ENCODE measurements at regions not wholly inside any gene's neighbourhood (a gene's known extent, or its start where the extent isn't known, plus 50 kb on each side); places are given as distances from the start of the nearest gene placed in this dataset.

DNA sequence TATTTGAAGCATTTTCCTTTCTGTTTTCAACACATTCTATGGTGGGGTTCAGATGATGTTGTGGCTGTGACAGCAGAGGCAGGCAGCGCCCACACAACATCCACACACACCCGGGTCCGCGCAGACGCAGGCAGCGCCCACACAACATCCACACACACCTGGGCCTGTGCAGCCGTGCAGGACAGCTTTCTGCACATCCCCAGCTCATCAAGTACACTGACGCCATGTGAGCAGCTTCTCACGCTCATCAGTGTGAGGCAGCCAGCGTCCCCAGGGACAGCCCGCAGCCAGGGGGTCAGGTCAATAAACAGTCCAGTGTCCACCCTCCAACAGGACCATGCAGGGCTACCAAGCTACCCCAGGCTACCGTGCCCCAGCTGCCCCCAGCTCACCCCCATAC, 272.8 kb upstream of the TCERG1L start:
- H3K4me3 ChIP-seq: no peak overlapping the region
- no peaks in the 10 kb centered on the region for H3K9me3 ChIP-seq
- no peaks in the 10 kb centered on the region for H3K4me1 ChIP-seq (ENCODE audit: control insufficient read depth in 1 of 2, low read depth in 2 of 2)
- TF ChIP-seq, protein P1, sequence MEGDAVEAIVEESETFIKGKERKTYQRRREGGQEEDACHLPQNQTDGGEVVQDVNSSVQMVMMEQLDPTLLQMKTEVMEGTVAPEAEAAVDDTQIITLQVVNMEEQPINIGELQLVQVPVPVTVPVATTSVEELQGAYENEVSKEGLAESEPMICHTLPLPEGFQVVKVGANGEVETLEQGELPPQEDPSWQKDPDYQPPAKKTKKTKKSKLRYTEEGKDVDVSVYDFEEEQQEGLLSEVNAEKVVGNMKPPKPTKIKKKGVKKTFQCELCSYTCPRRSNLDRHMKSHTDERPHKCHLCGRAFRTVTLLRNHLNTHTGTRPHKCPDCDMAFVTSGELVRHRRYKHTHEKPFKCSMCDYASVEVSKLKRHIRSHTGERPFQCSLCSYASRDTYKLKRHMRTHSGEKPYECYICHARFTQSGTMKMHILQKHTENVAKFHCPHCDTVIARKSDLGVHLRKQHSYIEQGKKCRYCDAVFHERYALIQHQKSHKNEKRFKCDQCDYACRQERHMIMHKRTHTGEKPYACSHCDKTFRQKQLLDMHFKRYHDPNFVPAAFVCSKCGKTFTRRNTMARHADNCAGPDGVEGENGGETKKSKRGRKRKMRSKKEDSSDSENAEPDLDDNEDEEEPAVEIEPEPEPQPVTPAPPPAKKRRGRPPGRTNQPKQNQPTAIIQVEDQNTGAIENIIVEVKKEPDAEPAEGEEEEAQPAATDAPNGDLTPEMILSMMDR (IDR thresholded peaks at IDR 0.05): no peak
- DNase-seq (ENCODE audit: low spot score): no peak
- no peaks in the 10 kb centered on the region for H3K27me3 ChIP-seq (replicated peaks; ENCODE audit: insufficient read depth)
- no peaks in the 10 kb centered on the region for H3K36me3 ChIP-seq
- no peak for ATAC-seq (ENCODE audit: insufficient number of reproducible peaks, low FRiP score, low read depth)
- H3K27ac ChIP-seq: no peak overlapping the region

DNA sequence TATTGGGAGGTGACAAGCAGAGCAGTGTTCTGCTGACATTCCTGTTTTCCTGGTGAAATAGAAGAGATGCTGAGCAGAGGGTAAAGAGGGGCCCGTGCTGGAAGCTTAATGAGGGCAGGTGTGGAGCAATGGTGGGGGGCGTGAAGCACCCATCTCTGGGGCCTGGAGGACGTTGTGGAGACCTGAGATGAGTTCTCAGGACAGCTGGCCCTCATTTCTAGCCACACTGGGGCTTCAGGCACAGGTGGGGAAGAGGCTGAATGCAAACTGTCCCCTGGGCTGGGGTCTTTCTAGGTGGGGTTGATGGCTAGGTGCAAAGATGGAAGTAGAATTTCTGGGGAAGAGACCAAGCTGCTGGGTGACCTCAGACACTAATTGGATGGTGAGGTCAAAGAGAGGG, 274.2 kb upstream of the TCERG1L start:
- H3K9me3 ChIP-seq: no peaks in the 10 kb centered on the region
- no peaks in the 10 kb centered on the region for H3K36me3 ChIP-seq
- H3K27ac ChIP-seq: no peak overlapping the region
- ATAC-seq (ENCODE audit: insufficient number of reproducible peaks, low FRiP score, low read depth) (no peak), DNase-seq (ENCODE audit: low spot score) (no peak)
- TF ChIP-seq, protein P1 (IDR thresholded peaks at IDR 0.05): no peak
- H3K27me3 ChIP-seq (replicated peaks; ENCODE audit: insufficient read depth): no peaks in the 10 kb centered on the region
- H3K4me1 ChIP-seq (ENCODE audit: control insufficient read depth in 1 of 2, low read depth in 2 of 2): no peaks in the 10 kb centered on the region
- no peak overlapping the region for H3K4me3 ChIP-seq

DNA sequence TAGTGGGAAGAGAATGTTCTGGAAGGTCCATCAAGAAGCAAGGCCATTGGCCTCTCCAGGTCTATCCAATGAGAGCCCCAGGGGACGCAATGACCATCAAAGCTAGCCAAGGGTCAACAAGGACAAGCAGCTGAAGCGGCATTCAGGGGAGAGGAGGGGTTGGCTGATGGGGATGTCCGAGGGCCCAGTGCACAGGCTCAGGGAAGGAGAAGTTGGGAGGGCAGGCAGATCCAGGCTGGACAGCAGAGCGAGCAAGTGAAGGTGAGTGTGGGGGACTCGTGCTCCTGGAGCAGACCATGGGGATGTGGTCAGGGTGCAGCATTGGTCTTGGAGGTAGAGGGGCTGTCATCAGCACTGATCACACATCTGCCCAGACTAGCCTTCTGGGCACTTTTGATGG, 275.4 kb upstream of the TCERG1L start:
- no peak overlapping the region for H3K4me3 ChIP-seq
- H3K36me3 ChIP-seq: no peaks in the 10 kb centered on the region
- H3K4me1 ChIP-seq (ENCODE audit: control insufficient read depth in 1 of 2, low read depth in 2 of 2): no peaks in the 10 kb centered on the region
- H3K27ac ChIP-seq: no peak overlapping the region
- no peaks in the 10 kb centered on the region for H3K9me3 ChIP-seq
- ATAC-seq (ENCODE audit: insufficient number of reproducible peaks, low FRiP score, low read depth): no peak
- no peak for DNase-seq (ENCODE audit: low spot score)
- H3K27me3 ChIP-seq (replicated peaks; ENCODE audit: insufficient read depth): no peaks in the 10 kb centered on the region
- TF ChIP-seq, protein P1 (IDR thresholded peaks at IDR 0.05): no peak

DNA sequence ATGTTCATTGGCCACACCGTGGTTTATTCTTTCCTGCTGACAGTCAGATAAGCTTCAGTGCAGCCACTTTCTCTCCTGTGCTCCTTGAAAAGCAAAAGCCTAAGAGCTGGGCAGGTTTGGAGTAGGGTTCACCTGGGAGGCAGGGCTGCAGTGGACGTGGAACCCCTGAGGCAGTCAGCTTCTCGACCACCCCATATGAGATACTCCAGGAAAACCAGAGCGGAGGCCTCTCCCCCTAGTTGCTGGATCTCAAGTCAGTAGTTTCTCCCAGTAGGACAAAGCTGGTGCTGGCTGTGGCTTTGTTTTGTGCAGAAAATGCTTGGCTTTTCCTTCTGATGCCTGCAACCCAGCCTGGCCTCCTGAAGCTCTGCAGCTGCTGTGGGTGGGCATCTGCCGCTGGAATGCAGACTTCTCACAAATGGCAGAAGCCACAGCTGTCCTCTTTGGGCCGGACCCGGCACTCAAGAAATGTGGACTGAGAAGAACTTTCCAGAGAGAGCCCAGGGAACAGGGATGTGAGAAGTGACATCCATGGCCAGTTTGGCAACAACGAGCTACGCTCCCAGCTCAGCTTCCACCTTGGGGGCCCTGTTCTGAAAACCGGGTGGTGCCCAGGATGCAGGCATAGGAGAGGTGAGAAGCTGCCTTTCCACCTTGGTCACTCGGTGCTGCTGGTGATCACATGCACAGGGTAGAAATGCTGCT, 276.6 kb upstream of the TCERG1L start:
- Histone ChIP-seq H3K4me3 (no peak overlapping the region), H3K27ac (no peak overlapping the region), H3K36me3 (no peaks in the 10 kb centered on the region), H3K27me3 (replicated peaks; ENCODE audit: insufficient read depth) (no peaks in the 10 kb centered on the region), H3K4me1 (ENCODE audit: control insufficient read depth in 1 of 2, low read depth in 2 of 2) (no peaks in the 10 kb centered on the region), H3K9me3 (no peaks in the 10 kb centered on the region)
- ATAC-seq (ENCODE audit: insufficient number of reproducible peaks, low FRiP score, low read depth): no peak
- no peak for DNase-seq (ENCODE audit: low spot score)
- TF ChIP-seq, protein P1 (IDR thresholded peaks at IDR 0.05): no peak

DNA sequence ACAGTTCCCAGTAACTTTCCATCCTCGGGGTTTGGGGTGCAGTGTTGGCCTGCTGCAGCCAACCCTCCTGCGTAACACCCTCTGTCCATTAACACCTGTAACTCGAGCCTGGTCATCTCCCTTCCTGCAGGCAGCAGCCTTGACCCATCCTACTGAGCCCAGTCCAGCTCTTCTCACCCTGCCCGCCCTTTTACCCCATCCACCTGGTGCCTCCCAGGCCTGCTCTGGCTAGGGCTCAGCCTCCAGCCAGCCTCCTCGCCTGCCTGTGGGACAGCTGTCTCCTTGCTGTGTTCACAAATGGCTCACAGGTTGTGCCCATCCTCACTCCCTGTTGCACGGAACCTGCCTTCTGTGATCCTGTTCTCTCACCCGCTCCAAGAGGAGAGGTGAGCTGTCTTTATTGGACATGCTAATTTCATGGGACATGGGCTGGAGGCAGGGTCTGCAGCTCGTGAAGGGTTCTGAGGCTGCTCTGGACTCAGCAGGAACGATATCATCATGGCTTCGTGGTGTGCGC, 277.2 kb upstream of the TCERG1L start:
- DNase-seq (ENCODE audit: low spot score) (no peak), ATAC-seq (ENCODE audit: insufficient number of reproducible peaks, low FRiP score, low read depth) (no peak)
- H3K4me1 ChIP-seq (ENCODE audit: control insufficient read depth in 1 of 2, low read depth in 2 of 2): no peaks in the 10 kb centered on the region
- H3K4me3 ChIP-seq: no peak overlapping the region
- TF ChIP-seq, protein P1 (IDR thresholded peaks at IDR 0.05): no peak
- no peaks in the 10 kb centered on the region for H3K36me3 ChIP-seq
- H3K9me3 ChIP-seq: no peaks in the 10 kb centered on the region
- H3K27me3 ChIP-seq (replicated peaks; ENCODE audit: insufficient read depth): no peaks in the 10 kb centered on the region
- H3K27ac ChIP-seq: no peak overlapping the region

All from thoracic aorta (tissue), 2 donors.